H1 (cell line): ENCODE measurements at regions not wholly inside any gene's neighbourhood (a gene's known extent, or its start where the extent isn't known, plus 50 kb on each side); places are given as distances from the start of the nearest gene placed in this dataset.

Experiments
- CTCF ChIA-PET: fragments of 300-600 bp; sonication (Branson Sonifier 250); formaldehyde crosslinking; loops from one replicate; lab custom pipeline; 2021; ENCODE audit not compliant: partially characterized antibody; lab: Charles Lee
- POLR2A ChIA-PET: fragments of 300-600 bp; sonication (Branson Sonifier 250); formaldehyde crosslinking; loops from one replicate; lab custom pipeline; 2021; ENCODE audit warnings: inconsistent platforms; ENCODE audit not compliant: partially characterized antibody; lab: Charles Lee
- DNase-seq, 2 experiments: peaks; one replicate each; pipeline versions ENCODE4 v3.0.0 to v3.0.0-alpha.2; 2010 to 2022; ENCODE audit warnings: low spot score in 2 of 2, low read depth in 1 of 2, mixed read lengths in 1 of 2
- FAIRE-seq: peaks from 2 replicates; lab custom pipeline; 2011; peaks lifted over from hg19 to GRCh38; lab: Jason Lieb, UNC
- H2AFZ ChIP-seq: 2 replicates; pipeline ENCODE4 v1.8.1; 2012; ENCODE audit warnings: low read length, inconsistent platforms
- H2AK5ac ChIP-seq: 2 replicates; pipeline ENCODE4 v1.6.1; 2013; ENCODE audit warnings: low read depth, low read length
- H2BK120ac ChIP-seq: replicated peaks from 2 replicates; pipeline ENCODE3; 2013; ENCODE audit warnings: low read depth, low read length, inconsistent platforms
- H2BK12ac ChIP-seq: 2 replicates; pipeline ENCODE4 v1.6.1; 2013; ENCODE audit warnings: low read depth, low read length
- H2BK15ac ChIP-seq: 2 replicates; pipeline ENCODE4 v1.6.1; 2013; ENCODE audit warnings: low read length
- H2BK20ac ChIP-seq: 2 replicates; pipeline ENCODE4 v1.6.1; 2013; ENCODE audit warnings: low read length
- H2BK5ac ChIP-seq: 2 replicates; pipeline ENCODE4 v1.6.1; 2013; ENCODE audit warnings: low read depth, low read length
- H3K14ac ChIP-seq: 2 replicates; pipeline ENCODE4 v1.6.1; 2013; ENCODE audit warnings: inconsistent platforms; ENCODE audit not compliant: insufficient read length
- H3K18ac ChIP-seq: 2 replicates; pipeline ENCODE4 v1.6.1; 2013; ENCODE audit warnings: low read length; ENCODE audit errors: extremely low read depth
- H3K23ac ChIP-seq: 2 replicates; pipeline ENCODE4 v1.6.1; 2013; ENCODE audit warnings: inconsistent platforms; ENCODE audit not compliant: insufficient read length
- H3K23me2 ChIP-seq: 2 replicates; pipeline ENCODE4 v1.6.1; 2013; ENCODE audit warnings: low read depth, low read length
- H3K27ac ChIP-seq: 2 replicates; pipeline ENCODE4 v1.6.1; 2011; ENCODE audit warnings: low read depth, low read length, inconsistent platforms
- H3K27me3 ChIP-seq, 4 experiments: replicated peaks in 1 of 4; 1 replicate in 1 of 4; 2 replicates in 3 of 4; pipeline versions ENCODE4 v1.6.1 to v1.8.1; 2011 to 2013; ENCODE audit warnings: low read length in 3 of 4, mild to moderate bottlenecking in 3 of 4, inconsistent platforms in 2 of 4, mixed read lengths in 2 of 4, moderate library complexity in 1 of 4; ENCODE audit not compliant: control insufficient read depth in 3 of 4, insufficient read depth in 3 of 4; ENCODE audit errors: extremely low read depth in 1 of 4
- H3K36me3 ChIP-seq, 4 experiments: 2 replicates each; pipeline versions ENCODE4 v1.6.1 to v1.8.1; 2011 to 2013; ENCODE audit warnings: mild to moderate bottlenecking in 4 of 4, low read length in 3 of 4, moderate library complexity in 2 of 4, control low read depth in 1 of 4, inconsistent platforms in 1 of 4; ENCODE audit not compliant: insufficient read depth in 4 of 4, control insufficient read depth in 2 of 4
- H3K4ac ChIP-seq: replicated peaks from 2 replicates; pipeline ENCODE3; 2013; ENCODE audit warnings: low read length, low read depth, mixed read lengths, inconsistent platforms; ENCODE audit not compliant: insufficient read length
- H3K4me1 ChIP-seq, 4 experiments: replicated peaks in 1 of 4; 1 replicate in 1 of 4; 2 replicates in 3 of 4; pipeline versions ENCODE4 v1.6.1 to v1.8.1; 2011 to 2013; ENCODE audit warnings: low read length in 3 of 4, inconsistent platforms in 2 of 4, mixed read lengths in 1 of 4; ENCODE audit not compliant: insufficient read depth in 4 of 4, control insufficient read depth in 3 of 4
- H3K4me2 ChIP-seq, 2 experiments: 2 replicates each; pipeline versions ENCODE4 v1.6.1 to v1.8.1; 2011 to 2013; ENCODE audit warnings: low read depth in 2 of 2, low read length in 2 of 2, control low read depth in 1 of 2, inconsistent platforms in 1 of 2, mild to moderate bottlenecking in 1 of 2; ENCODE audit not compliant: insufficient read depth in 1 of 2
- H3K4me3 ChIP-seq, 4 experiments: fragments of 200-600, 300-600 bp in 1 of 4; sonication (generic), shearing (Covaris generic), sonication (Bioruptor Twin) in 1 of 4; 2 replicates each; pipeline versions ENCODE4 v1.5.1 to v1.8.1; 2011 to 2016; ENCODE audit warnings: low read length in 4 of 4, low read depth in 3 of 4, control low read depth in 2 of 4, inconsistent platforms in 2 of 4, mild to moderate bottlenecking in 2 of 4, mixed read lengths in 1 of 4, moderate library complexity in 1 of 4; ENCODE audit not compliant: insufficient read depth in 2 of 4; ENCODE audit errors: extremely low read depth in 1 of 4
- H3K56ac ChIP-seq: replicated peaks from 2 replicates; pipeline ENCODE3; 2013; ENCODE audit warnings: low read depth, mild to moderate bottlenecking, mixed read lengths, low read length, inconsistent platforms; ENCODE audit not compliant: insufficient read length
- H3K79me1 ChIP-seq: 2 replicates; pipeline ENCODE4 v1.6.1; 2013; ENCODE audit warnings: low read depth, low read length, control low read depth
- H3K79me2 ChIP-seq, 2 experiments: 2 replicates each; pipeline versions ENCODE4 v1.6.1 to v1.8.1; 2012 to 2013; ENCODE audit warnings: low read length in 2 of 2, mild to moderate bottlenecking in 2 of 2, inconsistent platforms in 1 of 2; ENCODE audit not compliant: insufficient read depth in 2 of 2, control insufficient read depth in 1 of 2
- H3K9ac ChIP-seq, 4 experiments: replicated peaks in 1 of 4; 1 replicate in 1 of 4; 2 replicates in 3 of 4; pipeline versions ENCODE4 v1.6.1 to v1.8.1; 2011 to 2013; ENCODE audit warnings: low read depth in 3 of 4, low read length in 3 of 4, control low read depth in 2 of 4, mild to moderate bottlenecking in 2 of 4, moderate library complexity in 2 of 4, inconsistent platforms in 1 of 4; ENCODE audit errors: extremely low read depth in 1 of 4
- H3K9me3 ChIP-seq, 2 experiments: 2 replicates each; pipeline versions ENCODE4 v1.6.1 to v1.8.1; 2012 to 2013; ENCODE audit warnings: mild to moderate bottlenecking in 2 of 2, moderate library complexity in 2 of 2, control low read depth in 1 of 2, inconsistent platforms in 1 of 2, low read depth in 1 of 2, low read length in 1 of 2, mixed read lengths in 1 of 2; ENCODE audit not compliant: insufficient read depth in 2 of 2
- H4K20me1 ChIP-seq, 2 experiments: replicated peaks in 1 of 2; 2 replicates each; pipeline versions ENCODE3 to v1.8.1; 2011 to 2013; ENCODE audit warnings: inconsistent platforms in 2 of 2, low read length in 2 of 2, mild to moderate bottlenecking in 1 of 2; ENCODE audit not compliant: insufficient read depth in 2 of 2, control insufficient read depth in 1 of 2
- H4K5ac ChIP-seq: 2 replicates; pipeline ENCODE4 v1.6.1; 2013; ENCODE audit warnings: low read length, low read depth, mixed read lengths, inconsistent platforms; ENCODE audit not compliant: insufficient read length
- H4K8ac ChIP-seq: 2 replicates; pipeline ENCODE4 v1.8.0; 2013; ENCODE audit warnings: mild to moderate bottlenecking, moderate library complexity, low read length, inconsistent platforms; ENCODE audit not compliant: insufficient read depth; ENCODE audit errors: extremely low read depth
- H4K91ac ChIP-seq: replicated peaks from 2 replicates; pipeline ENCODE3; 2013; ENCODE audit warnings: low read length, mixed read lengths, inconsistent platforms; ENCODE audit not compliant: insufficient read length
- BRCA1 ChIP-seq: IDR thresholded peaks from 2 replicates; pipeline ENCODE4 v1.6.1; 2012; ENCODE audit warnings: low read depth, low read length, improper control_type of control experiment
- KDM1A ChIP-seq: fragments of 200-600, 300-600 bp; sonication (generic); IDR thresholded peaks from 2 replicates; pipeline ENCODE4 v1.7.1; 2016; ENCODE audit warnings: mild to moderate bottlenecking, low read length, borderline replicate concordance
- WGBS, 2 experiments: shearing (Covaris generic) in 1 of 2; methylation state at CpG; one replicate each; pipeline versions ENCODE4 v1.1.6 to v1.1.7; 2013 to 2015; ENCODE audit warnings: low lambda C conversion rate in 2 of 2, mixed read lengths in 2 of 2, inconsistent platforms in 1 of 2, low coverage in 1 of 2, missing lambda C conversion rate in 1 of 2; ENCODE audit not compliant: insufficient replicate concordance in 2 of 2, insufficient coverage in 1 of 2, insufficient read length in 1 of 2; ENCODE audit errors: extremely low coverage in 1 of 2, missing lambda C conversion rate in 1 of 2; 5-methylcytosine and 5-hydroxymethylcytosine counted together

DNA sequence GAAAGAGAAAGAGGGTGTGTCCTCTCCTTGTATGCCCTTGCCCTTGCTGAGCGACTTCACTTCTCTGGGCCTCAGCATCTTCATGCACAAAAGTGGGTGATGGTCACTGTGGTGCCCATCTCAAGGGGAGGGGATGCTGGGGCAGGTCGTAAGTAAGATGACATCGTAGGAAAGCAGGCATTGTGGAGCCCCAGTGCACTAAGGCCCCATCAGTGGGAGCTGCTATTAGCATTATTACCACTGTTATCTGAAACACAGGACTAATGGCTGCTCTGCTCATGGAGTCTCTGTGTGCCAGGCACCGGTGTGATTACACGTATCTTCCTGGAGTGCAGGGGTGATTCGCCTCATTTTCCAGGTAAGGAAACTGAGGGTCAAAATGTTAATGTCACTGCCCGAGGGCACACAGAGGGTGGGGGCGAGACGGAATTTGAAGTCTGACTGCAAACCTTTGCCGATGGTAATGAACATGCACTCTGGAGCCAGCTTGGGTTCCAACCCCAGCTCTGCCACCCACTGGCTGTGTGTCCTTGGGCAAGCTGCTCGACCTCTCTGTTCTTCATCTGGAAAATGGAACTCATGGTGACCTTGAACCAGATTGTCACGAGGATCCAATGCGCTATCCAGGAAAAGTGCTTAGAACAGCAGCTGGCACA is 63.2 kb upstream of the GSE1 start:
- H4K91ac ChIP-seq = no peak overlapping the region
- H3K27ac ChIP-seq = no peak overlapping the region
- H3K27me3 ChIP-seq = no peaks in the 10 kb centered on the region; a peak in 1 of 7 replicates
- no peaks in the 10 kb centered on the region for H3K9me3 ChIP-seq
- H2AFZ ChIP-seq = no peak overlapping the region
- TF ChIP-seq BRCA1 (no peak), KDM1A (peak; percentile 96)
- FAIRE-seq (no peak), DNase-seq (no peak)
- no peaks in the 10 kb centered on the region for H3K36me3 ChIP-seq
- no peak overlapping the region for H3K56ac ChIP-seq
- H3K4ac ChIP-seq = peak overlapping the region; percentile 32
- no peak overlapping the region for H2BK20ac ChIP-seq
- POLR2A ChIA-PET = interaction anchor here (0.9 to 1.4 kb wide), 4 partner anchors 9 to 58 kb away, joined by 3 to 4 read pairs (median 3); no protein-coding TSS in a partner anchor
- no peak overlapping the region for H3K18ac ChIP-seq
- H3K79me1 ChIP-seq = no peaks in the 10 kb centered on the region
- H2BK5ac ChIP-seq = no peak overlapping the region
- peaks cover 0 to 16% (median 12%) of the 10 kb centered on the region in 4 experiments; a peak in 6 of 7 replicates for H3K4me1 ChIP-seq
- no peak overlapping the region for H3K23ac ChIP-seq
- H3K14ac ChIP-seq = no peak overlapping the region
- no peaks in the 10 kb centered on the region for H3K79me2 ChIP-seq
- no peak overlapping the region for H2BK15ac ChIP-seq
- H4K5ac ChIP-seq = no peak overlapping the region
- H3K23me2 ChIP-seq = peaks cover 14% of the 10 kb centered on the region; the same call in 1 of the 2 replicates
- H3K4me3 ChIP-seq = no peak overlapping the region
- H2BK120ac ChIP-seq = no peak overlapping the region
- H2BK12ac ChIP-seq = no peak overlapping the region
- no peak overlapping the region; the same call in 1 of the 2 replicates for H4K8ac ChIP-seq
- CTCF ChIA-PET = interaction anchor here (0.6 to 7.3 kb wide), 36 partner anchors 7 to 275 kb away, joined by 3 to 76 read pairs (median 6); no protein-coding TSS in a partner anchor
- H3K4me2 ChIP-seq = no peak overlapping the region
- WGBS, 2 experiments = 87% methylated on average over 13 of the region's 13 CpGs; no CpG with 5 or more reads in 1 of the 2 experiments
- H3K9ac ChIP-seq = no peak overlapping the region
- 0 out of 2 replicates have a peak overlapping the region, but pooled peaks have one; percentile 32 for H2AK5ac ChIP-seq
- no peaks in the 10 kb centered on the region for H4K20me1 ChIP-seq
